CD4-positive, alpha-beta T cell (primary cell): ENCODE measurements at regions not wholly inside any gene's neighbourhood (a gene's known extent, or its start where the extent isn't known, plus 50 kb on each side); places are given as distances from the start of the nearest gene placed in this dataset.

Experiments
- ATAC-seq: fragments of 200-7000 bp; cut with Tn5 transposase; one replicate; pipeline ENCODE4 v1.10.0; 2022; ENCODE audit warnings: mild to moderate bottlenecking; ENCODE audit not compliant: poor library complexity
- CTCF ChIA-PET: fragments of 350-600 bp; sonication (Branson Sonifier 250); formaldehyde crosslinking; loops from one replicate; lab custom pipeline; 2021; ENCODE audit warnings: antibody characterized with exemption, inconsistent platforms; lab: Charles Lee
- POLR2A ChIA-PET: fragments of 350-600 bp; sonication (Branson Sonifier 250); formaldehyde crosslinking; loops from one replicate; lab custom pipeline; 2021; ENCODE audit warnings: antibody characterized with exemption, inconsistent platforms; lab: Charles Lee
- DNase-seq, 14 experiments: peaks; one replicate each; pipeline ENCODE4 v3.0.0-alpha.2; 2013 to 2020; ENCODE audit warnings: mixed read lengths in 2 of 14
- H3K27ac ChIP-seq, 2 donors: one replicate each; pipeline versions ENCODE4 v1.5.1 to v1.7.0; 2013; ENCODE audit warnings: low read length in 2 of 2, low read depth in 1 of 2, mild to moderate bottlenecking in 1 of 2
- H3K27me3 ChIP-seq, 2 experiments: 1 replicate in 1 of 2; 2 replicates in 1 of 2; pipeline versions ENCODE4 v1.6.1 to v1.7.0; 2013; ENCODE audit warnings: low read length in 2 of 2, control low read depth in 1 of 2, mild to moderate bottlenecking in 1 of 2, moderate library complexity in 1 of 2; ENCODE audit not compliant: insufficient read depth in 2 of 2, control insufficient read depth in 1 of 2
- H3K36me3 ChIP-seq: one replicate; pipeline ENCODE4 v1.6.1; 2013; ENCODE audit warnings: low read length, control low read depth; ENCODE audit not compliant: insufficient read depth
- H3K4me1 ChIP-seq: one replicate; pipeline ENCODE4 v1.6.1; 2013; ENCODE audit warnings: low read length, control low read depth; ENCODE audit not compliant: insufficient read depth
- H3K4me3 ChIP-seq: one replicate; pipeline ENCODE4 v1.5.1; 2013; ENCODE audit warnings: mild to moderate bottlenecking, low read length, moderate library complexity
- H3K9me3 ChIP-seq, 2 experiments: 1 replicate in 1 of 2; 2 replicates in 1 of 2; pipeline versions ENCODE4 v1.6.1 to v1.7.0; 2013; ENCODE audit warnings: low read length in 2 of 2, mild to moderate bottlenecking in 2 of 2, control low read depth in 1 of 2, moderate library complexity in 1 of 2; ENCODE audit not compliant: control insufficient read depth in 1 of 2, insufficient read depth in 1 of 2
- H3K27ac Mint-ChIP-seq: one replicate; pipeline ENCODE4 v1.8.0; 2020; ENCODE audit warnings: mixed read lengths
- H3K27me3 Mint-ChIP-seq: one replicate; pipeline ENCODE4 v1.8.0; 2021; ENCODE audit warnings: mixed read lengths
- H3K36me3 Mint-ChIP-seq: one replicate; pipeline ENCODE4 v1.8.0; 2021; ENCODE audit warnings: low read depth, mixed read lengths
- H3K4me1 Mint-ChIP-seq: one replicate; pipeline ENCODE4 v1.8.0; 2021; ENCODE audit warnings: low read depth, mixed read lengths
- H3K4me3 Mint-ChIP-seq: one replicate; pipeline ENCODE4 v1.8.0; 2020; ENCODE audit warnings: mild to moderate bottlenecking, mixed read lengths
- H3K9me3 Mint-ChIP-seq: one replicate; pipeline ENCODE4 v1.8.0; 2020; ENCODE audit warnings: mixed read lengths
- intact Hi-C, 2 experiments: fragments of 100-400 bp; cut with DNase I in 1 of 2; cut with micrococcal nuclease in 1 of 2; formaldehyde crosslinking; loops; one replicate each; pipeline versions ENCODE4 v1.15.1 to v1.9.0; 2023 to 2025; cut with DNase I, micrococcal nuclease
- TF ChIP-seq, protein P1 (sequence below): fragments of 200-600 bp; IDR thresholded peaks from one replicate; pipeline ENCODE4 v1.8.0; 2022; ENCODE audit warnings: antibody characterized with exemption, mild to moderate bottlenecking

DNA sequence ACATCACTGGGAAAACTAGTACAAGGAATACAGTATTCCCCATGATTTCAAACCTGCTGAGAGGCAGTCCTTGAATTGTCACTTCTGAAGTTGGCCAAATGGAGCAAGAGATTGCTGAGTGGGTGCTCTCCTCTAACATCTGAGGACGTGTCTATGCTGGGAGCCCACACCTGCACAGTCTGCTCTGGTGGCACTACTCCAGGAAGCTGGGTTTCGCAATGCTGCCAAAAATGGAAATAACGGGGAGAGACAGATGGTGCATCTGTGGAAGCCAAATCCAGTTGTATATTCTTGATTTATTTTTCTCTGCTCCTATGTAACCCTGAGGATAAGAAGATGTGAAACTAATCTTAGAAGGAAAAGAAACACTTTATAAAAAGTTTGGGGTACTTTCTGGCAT lies 240.1 kb upstream of the CTSO start:
- intact Hi-C loops, result no loop called here
- TF ChIP-seq, protein P1, sequence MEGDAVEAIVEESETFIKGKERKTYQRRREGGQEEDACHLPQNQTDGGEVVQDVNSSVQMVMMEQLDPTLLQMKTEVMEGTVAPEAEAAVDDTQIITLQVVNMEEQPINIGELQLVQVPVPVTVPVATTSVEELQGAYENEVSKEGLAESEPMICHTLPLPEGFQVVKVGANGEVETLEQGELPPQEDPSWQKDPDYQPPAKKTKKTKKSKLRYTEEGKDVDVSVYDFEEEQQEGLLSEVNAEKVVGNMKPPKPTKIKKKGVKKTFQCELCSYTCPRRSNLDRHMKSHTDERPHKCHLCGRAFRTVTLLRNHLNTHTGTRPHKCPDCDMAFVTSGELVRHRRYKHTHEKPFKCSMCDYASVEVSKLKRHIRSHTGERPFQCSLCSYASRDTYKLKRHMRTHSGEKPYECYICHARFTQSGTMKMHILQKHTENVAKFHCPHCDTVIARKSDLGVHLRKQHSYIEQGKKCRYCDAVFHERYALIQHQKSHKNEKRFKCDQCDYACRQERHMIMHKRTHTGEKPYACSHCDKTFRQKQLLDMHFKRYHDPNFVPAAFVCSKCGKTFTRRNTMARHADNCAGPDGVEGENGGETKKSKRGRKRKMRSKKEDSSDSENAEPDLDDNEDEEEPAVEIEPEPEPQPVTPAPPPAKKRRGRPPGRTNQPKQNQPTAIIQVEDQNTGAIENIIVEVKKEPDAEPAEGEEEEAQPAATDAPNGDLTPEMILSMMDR, result no peak
- H3K4me1 Mint-ChIP-seq, result no peaks in the 10 kb centered on the region
- no peaks in the 10 kb centered on the region for H3K9me3 Mint-ChIP-seq
- peaks cover 0 to 13% of the 10 kb centered on the region in 2 experiments for H3K9me3 ChIP-seq
- no peaks in the 10 kb centered on the region for H3K27me3 Mint-ChIP-seq
- H3K36me3 ChIP-seq, result no peaks in the 10 kb centered on the region
- no peaks in the 10 kb centered on the region for H3K27me3 ChIP-seq
- H3K36me3 Mint-ChIP-seq, result no peaks in the 10 kb centered on the region
- ChIA-PET CTCF (no interaction called here), POLR2A (no interaction called here)
- ATAC-seq (no peak), DNase-seq (no peak)
- no peak overlapping the region for H3K4me3 Mint-ChIP-seq
- no peak overlapping the region for H3K27ac ChIP-seq
- H3K4me3 ChIP-seq, result no peak overlapping the region
- H3K4me1 ChIP-seq, result no peaks in the 10 kb centered on the region
- H3K27ac Mint-ChIP-seq, result no peak overlapping the region

DNA sequence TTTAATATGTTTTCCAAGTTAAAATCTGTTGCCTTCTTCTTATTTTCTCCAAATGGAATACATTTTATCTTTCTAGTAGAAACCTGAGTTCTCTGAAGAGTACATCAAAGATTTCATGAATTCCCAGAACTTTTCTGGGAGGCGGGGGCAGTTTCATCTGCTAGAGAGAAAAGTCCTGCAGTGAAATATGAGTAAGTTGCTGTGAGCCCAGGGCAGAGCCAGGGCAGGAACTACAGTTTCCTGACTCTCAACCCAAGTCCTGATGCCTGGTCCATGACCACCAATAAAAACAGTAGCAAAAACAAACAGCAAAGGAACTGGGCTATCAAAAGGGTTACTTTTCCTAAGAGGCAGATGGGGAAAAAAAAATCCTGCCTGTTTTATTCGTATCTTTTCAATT lies 239.4 kb upstream of the CTSO start:
- H3K27me3 Mint-ChIP-seq, result no peaks in the 10 kb centered on the region

DNA sequence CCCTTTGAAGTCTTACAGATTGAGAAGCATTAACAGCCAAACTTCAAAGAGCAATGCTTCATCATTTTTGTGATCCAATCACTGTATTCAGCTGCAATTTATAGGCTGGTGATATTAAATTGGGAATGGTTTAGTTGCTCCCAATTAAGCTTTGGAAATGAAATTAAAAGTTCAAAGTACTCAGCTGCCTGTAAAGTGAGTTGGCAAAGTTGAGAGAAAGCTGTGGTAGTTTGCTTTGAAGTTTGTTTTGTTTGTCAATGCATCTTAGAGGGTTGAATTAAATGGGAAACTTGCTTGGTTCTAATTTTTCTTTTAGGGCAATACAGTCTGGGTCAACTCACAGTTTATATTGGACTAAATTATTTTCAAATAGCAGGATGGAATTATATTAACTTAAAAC lies 238.4 kb upstream of the CTSO start:
- DNase-seq (no peak), ATAC-seq (no peak)
- Histone ChIP-seq H3K36me3 (no peaks in the 10 kb centered on the region), H3K4me3 (no peak overlapping the region), H3K27me3 (no peaks in the 10 kb centered on the region), H3K9me3 (peaks cover 0 to 5% of the 10 kb centered on the region in 2 experiments), H3K27ac (no peak overlapping the region), H3K4me1 (no peaks in the 10 kb centered on the region)
- ChIA-PET CTCF (no interaction called here), POLR2A (no interaction called here)
- no peaks in the 10 kb centered on the region for H3K36me3 Mint-ChIP-seq
- no peaks in the 10 kb centered on the region for H3K9me3 Mint-ChIP-seq
- intact Hi-C loops, result no loop called here
- H3K27me3 Mint-ChIP-seq, result no peaks in the 10 kb centered on the region
- no peak overlapping the region for H3K27ac Mint-ChIP-seq
- H3K4me1 Mint-ChIP-seq, result no peaks in the 10 kb centered on the region
- TF ChIP-seq, protein P1, result no peak
- no peak overlapping the region for H3K4me3 Mint-ChIP-seq

More for the DNA sequence above, 239.4 kb upstream of the CTSO start:
- CTCF ChIA-PET, result no interaction called here
- Histone ChIP-seq H3K27ac (no peak overlapping the region), H3K9me3 (peaks cover 0 to 8% of the 10 kb centered on the region in 2 experiments), H3K4me3 (no peak overlapping the region), H3K36me3 (no peaks in the 10 kb centered on the region), H3K27me3 (no peaks in the 10 kb centered on the region), H3K4me1 (no peaks in the 10 kb centered on the region)
- ATAC-seq (no peak), DNase-seq (no peak)
- Mint-ChIP-seq H3K4me3 (no peak overlapping the region), H3K27ac (no peak overlapping the region), H3K36me3 (no peaks in the 10 kb centered on the region), H3K9me3 (no peaks in the 10 kb centered on the region), H3K4me1 (no peaks in the 10 kb centered on the region)
- POLR2A ChIA-PET, result no interaction called here
- intact Hi-C loops, result no loop called here
- TF ChIP-seq, protein P1, result no peak
